HG02798 (cell line): ENCODE measurements at regions not wholly inside any gene's neighbourhood (a gene's known extent, or its start where the extent isn't known, plus 50 kb on each side); places are given as distances from the start of the nearest gene placed in this dataset.

Experiments used
- ATAC-seq: cut with Tn5 transposase; IDR thresholded peaks from one replicate; pipeline ENCODE4 v1.9.1; 2021; ENCODE audit warnings: mild to moderate bottlenecking; ENCODE audit not compliant: unreplicated experiment, poor library complexity

DNA sequence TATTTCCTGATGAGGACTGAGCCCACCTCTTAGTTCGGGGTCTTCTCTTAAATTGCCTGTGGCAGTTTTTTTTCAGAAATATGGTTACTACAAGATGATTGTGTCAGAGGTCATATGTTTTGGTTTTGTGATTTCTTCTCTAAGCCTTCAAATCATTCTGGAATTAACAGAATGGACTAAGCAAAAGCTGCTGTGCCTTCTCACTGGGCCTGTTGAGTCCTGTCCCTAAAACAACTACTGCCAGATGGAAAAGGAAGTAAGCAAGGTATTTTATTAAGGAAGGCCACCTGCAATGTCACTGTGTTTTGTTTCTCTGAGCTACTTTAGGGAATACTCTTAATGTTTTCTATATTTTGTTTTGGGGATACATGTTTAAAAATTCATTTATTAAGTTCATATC, 470.8 kb downstream of the PCDH20 start:
- ATAC-seq = no peak

DNA sequence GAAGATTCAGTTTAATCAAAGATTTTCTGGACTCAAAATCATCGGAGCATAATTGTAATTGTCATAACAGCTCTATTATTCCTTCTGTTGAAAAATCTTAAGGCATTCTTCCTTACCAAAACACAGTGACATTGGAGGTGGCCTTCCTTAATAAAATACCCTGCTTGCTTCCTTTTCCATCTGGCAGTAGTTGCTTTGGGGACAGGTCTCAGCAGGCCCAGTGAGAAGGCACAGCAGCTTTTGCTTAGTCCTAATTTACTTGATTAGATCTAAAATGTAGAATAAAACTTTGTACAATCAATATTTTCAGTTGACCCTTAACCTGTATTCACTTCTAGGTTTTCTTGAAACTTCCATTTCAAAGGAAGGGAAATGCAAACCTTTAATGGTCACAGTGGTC, 471.6 kb downstream of the PCDH20 start:
- ATAC-seq = no peak

DNA sequence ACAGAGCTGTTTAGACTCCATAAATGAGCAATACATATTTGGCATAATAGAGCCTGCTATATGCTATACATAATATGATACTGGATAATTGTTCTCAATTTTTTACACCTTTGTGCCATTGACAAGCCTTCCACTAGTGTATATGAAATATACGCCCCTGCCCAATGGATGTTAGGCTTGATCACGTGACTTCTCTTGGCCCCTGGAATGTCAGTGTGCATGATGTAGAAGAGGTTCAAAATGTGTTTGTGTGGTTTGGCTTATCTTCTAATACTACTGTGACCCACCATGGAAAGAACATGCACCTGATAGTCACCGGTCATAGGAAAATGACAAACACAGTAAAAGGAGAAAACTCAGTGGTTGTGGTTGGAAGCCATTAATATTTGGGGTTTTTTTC, 479.4 kb downstream of the PCDH20 start:
- no peak for ATAC-seq

DNA sequence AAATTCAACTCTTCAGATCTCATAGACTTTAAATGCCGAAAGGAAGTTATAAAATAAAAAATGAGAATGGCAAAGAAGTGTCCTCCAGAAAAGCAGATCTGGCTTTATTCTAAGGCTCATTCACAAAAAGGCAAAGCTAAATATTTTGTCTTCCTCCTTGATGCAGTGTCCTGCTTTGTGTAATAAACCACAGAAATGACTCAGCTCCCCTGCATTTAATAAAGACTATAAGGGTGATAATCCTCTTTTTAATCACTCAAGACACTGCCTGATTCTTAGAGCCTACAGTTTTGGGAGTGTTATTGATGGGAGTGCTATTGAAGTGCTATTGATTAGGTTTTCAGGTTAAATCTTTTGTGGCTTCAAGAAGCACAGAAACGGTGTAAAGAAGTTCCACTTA, 482.0 kb downstream of the PCDH20 start:
- ATAC-seq = no peak

DNA sequence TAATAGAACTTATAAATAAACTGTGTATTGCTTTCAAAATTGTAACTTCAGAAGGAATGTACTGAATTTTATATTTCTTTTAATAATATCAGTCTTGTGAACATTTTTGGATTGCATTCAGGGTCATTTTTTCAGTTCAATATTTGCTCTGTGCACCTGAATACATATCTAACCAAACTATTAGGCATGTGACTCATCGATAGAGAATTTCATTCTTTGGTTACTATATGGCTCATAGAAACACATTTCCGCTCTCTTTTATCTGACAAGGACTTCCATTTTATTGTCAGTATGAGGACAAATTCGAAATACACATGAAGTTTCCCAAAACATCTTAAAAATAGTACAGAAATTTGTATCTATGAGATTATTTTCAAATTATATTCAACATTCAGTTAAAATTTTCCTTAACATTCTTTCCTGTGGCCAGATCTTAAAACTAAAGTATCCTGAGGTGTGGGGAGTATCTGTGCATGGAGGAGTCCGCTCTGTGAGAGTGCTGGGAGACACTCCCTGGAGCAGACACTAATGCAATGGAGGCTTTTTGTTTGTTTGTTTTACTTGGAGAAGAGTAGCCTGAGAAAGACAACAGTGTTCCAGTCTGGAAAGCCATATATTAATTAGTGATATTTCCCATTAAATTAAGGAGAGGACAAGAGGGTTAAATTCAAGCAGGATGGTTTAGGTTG, 483.6 kb downstream of the PCDH20 start:
- no peak for ATAC-seq

DNA sequence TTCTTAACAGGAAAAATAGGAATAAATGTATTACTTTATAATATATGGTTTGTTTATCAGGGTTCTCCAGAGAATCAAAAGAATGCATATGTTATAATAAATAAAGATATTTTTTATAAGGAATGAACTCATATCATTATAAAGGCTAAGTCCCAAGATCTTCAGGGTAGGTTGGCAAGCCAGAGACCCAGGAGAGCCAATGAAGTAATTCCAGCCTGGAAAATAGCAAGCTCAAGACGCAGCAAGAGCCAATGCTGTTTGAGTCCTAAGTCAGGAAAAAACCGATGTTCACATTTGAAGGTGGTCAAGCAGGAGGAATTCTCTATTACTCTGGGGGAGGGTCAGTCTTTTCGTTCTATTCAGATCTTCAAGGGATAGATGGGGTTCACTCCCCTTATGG, 490.0 kb downstream of the PCDH20 start:
- no peak for ATAC-seq

DNA sequence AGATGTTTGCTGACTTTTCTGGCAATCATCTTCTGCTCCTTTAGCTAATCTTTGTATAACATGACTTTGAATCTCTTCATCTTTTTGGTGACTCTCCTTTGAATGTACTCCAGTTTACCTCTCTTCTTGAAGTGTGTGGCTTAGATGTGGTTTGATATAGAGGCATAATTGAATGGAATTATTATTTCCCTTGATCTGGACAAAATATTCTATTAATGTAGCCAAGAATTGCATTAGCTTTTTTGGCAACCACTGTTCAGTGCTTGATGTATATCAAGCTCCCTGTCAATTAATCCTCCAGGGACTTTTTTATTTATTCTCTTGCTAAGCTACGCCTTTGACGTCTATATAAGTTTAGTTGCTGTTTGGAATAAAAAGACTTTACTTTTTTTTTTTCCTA, 490.8 kb downstream of the PCDH20 start:
- ATAC-seq = no peak

DNA sequence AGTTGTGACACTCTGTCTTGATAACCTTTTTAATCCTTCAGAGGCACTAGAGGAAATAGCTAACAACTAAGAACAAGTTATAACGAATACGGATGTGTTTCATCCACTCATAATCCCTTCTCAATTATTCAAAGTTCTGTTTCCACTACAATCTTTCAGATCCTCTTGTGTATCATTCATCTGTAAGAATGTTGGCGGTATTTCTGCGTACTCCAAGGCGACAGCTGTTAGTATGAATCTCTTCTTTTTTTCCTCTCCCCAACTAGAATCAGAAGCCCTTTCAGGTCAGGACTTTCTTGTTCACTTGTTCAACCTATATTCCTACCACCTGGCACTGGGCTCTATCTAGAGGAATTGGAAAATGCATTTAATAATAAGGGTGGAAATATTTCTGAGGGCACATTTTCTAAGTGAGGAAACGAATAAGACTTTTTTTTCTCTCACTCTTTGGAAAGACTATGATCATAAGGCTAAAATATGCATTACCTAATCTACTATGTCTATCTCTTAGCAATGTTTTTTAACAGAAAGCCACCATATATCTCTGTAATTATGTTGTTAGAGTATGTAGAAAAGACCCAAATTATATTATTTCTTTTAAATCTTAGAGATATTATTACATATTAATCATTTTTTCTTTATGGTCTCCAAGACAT, 492.9 kb downstream of the PCDH20 start:
- ATAC-seq = no peak

DNA sequence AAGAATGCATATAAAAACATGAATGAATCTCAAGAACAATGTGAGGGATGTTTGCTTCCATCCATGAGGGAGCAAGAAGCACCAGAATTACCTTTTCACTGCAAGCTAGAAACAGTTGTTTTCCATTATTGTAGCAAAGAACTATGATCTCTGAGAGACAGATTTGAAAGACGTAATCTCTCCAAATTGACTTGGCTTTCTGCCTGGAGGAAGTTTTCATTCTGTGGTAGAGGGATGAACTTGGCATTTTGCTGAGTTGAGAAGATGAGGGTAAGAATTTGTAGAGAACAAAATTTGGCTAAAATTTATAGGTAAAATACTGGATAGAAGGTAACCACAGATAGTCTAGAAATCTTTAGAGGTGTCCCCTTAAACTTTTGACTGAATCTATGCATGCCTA, 496.8 kb downstream of the TDRD3 start:
- no peak for ATAC-seq

DNA sequence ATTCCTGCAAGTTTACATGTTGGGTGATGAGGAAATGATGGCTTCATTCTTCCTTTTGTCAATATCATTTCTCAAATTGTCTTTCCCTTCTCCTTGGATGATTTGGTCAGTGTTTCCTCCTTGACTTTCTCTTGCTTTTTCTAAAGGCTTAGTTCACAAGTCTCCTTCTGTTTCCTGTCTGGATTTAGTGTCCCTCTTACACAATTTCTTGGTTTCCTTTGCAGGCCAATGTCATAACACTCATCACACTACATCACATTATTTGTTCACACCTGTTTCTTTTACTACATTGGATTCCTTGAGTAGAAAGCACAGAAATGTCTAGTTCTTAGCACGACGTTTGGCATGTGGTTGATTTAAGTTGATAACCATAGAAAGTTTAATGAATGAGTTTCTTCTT, 490.7 kb downstream of the TDRD3 start:
- no peak for ATAC-seq

DNA sequence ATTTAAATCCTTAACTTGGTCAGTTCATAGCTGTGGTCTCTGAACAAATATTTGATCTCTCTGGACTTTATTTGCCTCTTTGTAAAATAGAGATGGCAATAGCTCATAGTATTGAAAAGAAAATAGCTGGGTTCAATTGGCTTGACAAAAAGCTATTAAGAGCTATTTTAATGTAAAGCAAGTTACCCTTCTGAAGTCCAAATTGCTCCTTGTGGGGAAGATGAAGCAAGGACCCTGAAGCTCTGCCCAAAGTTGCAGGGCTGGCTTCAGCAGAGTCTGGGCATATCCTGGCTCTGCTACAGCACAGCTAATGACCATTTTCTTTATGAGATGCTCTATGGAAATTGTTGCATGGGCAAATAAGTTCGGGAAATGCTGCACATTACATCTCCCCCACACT, 484.5 kb downstream of the TDRD3 start:
- ATAC-seq = no peak

DNA sequence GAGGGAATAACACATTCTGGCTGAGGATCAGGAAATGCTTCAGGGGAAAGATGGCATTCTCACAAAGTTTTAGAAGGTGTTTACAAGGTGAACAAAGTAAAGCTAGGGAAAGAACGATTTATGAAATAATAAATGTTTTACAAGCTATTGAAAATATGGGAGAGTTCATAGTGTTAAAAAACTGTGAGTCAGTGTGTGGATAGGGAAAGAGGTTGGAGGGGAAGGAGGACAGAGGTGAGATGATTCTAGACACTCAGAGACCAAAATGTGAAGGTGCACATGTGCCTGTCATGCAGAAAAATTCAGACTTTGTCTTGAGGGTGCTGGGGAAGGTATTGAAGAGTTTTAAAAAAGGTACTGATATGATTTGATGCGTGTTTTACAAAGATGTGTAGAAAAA, 476.1 kb downstream of the TDRD3 start:
- no peak for ATAC-seq

DNA sequence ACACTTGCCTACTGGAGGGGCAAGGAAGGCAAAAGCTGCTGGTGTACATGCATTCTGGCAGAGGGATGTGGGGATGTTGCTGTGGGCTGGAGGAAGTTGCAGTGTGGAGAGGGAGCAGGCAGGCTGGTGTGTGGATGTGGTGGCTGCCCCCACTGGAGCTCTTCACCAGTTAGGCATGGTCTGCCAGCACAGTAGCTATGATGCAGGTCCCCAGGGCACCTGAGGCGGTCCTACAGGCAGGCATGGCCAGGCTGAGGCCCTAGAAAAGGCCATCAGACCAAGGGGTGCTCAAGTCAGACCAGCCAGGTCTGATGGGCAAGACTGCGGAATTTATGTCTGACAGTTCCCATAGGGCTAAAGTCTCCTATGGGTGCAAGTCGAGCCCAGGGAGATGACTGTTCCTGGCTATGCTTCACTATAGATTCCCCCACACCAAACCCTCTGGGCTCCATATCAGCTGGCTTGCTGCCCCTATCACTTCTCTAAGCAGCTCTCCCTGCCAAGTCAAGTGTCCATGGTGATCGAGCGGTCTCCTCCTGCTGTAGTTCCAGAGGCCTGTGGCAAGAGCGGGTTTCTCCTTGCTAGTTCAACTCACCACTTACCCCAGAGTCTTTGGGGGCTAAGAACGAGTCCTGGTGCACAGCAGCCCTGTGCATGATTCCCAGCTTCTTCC, 473.1 kb downstream of the TDRD3 start:
- ATAC-seq = no peak

DNA sequence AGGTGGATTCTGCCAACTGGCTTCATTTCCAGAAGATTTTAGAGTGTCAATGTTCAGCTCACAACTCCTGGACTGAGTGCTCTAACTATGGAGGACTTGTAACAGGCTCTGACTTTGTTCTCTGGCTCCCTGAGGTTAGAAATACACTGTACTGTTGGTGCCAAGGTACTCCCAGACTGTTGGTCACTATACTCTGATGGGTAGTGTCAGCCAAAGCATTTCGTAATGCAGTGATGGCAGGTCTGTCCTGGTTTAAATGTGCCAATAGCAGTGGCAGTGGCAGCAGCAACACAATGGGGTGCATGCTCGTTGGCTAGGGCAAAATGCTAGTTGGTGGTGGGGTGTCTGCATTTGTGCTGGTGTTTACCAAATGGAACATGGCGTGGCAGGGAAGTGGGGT, 472.2 kb downstream of the TDRD3 start:
- ATAC-seq = no peak

DNA sequence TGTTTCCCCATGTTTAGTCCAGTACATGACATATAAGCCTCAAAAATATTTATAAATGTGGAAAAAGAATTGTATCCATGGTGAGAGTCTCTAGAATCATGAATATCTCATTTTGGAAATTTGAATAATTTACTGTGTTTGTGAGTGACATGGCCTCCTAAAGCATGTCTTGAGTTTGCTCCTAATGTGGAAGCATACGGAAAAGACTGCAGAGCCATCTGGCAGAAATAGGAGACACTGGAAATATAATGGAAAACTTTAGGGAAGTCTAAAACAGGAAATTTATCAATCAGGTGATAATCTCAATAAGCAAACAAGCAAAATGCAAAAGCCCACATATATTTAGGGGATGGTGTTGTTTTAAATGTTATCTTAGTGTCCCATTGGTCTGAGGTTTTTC, 465.0 kb downstream of the TDRD3 start:
- ATAC-seq = no peak

DNA sequence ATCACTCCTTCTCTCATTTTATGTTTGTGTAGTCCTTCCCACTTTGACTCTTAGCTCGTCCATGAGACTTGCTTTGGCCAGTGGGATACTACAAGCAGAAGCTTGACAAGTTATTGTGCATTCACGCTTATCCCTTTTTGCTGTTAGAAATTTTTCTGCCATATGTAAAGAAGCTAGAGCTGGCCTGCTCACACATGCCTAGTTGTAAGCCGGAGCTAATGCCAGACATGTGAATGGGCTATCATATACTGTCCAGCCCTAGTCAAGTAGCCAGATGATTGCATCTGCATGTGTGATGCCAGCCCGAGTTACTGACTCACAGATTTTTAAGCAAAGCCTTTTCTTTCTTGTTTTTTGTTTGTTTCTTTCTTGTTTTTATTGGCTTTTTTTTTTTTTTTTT, 460.7 kb downstream of the TDRD3 start:
- ATAC-seq = no peak

DNA sequence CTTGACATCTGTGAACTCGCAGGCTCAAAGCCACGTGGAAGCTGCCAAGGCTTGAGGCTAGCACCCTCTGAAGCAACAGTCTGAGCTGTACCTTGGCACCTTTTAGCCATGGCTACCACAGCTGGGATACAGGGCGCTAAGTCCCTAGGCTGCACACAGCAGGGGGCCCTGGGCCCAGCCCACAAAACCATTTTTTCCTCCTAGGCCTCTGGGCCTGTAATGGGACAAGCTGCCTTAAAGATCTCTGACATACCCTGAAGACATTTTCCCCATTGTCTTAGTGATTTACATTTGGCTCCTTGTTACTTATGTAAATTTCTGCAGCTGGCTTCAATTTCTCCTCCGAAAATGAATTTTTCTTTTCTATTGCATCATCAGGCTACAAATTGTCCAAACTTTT, 455.9 kb downstream of the TDRD3 start:
- ATAC-seq = no peak

DNA sequence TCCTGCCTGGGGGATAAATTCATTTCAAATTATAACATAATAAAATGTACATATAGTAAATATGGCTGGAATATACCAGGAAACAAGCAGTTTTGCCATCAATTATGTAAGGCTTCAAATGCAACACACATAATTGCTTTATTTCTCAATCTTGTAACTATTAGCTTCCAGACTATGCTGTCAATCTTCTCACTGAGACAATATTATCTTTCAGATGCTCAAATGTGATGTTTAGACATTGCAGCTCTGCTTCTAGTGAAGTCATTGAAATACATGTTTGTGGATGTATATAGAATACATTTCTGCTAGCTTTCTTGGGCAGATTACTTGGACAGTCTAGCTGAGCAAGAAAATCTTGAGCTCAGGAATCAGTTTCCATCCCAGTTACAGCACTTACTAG, 454.4 kb downstream of the TDRD3 start:
- ATAC-seq = no peak

DNA sequence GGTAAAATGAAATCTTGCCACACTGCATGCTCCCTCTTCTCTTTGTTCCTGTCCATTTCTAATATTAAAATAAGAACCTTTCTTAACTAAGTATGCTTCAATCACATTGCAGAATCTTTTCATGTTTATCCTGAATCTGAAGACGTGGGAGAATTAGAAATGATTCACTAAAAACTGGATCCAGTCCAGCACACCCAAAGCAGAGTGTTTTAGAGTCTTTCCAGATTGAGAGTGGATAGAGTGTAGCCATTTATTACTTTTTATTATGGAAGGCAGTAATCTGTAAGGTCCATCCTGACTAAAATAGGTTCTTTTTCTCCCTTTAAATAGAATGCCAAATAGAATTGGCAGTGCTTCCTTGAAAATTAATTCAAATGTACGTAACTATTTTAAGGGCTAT, 453.5 kb downstream of the TDRD3 start:
- no peak for ATAC-seq

DNA sequence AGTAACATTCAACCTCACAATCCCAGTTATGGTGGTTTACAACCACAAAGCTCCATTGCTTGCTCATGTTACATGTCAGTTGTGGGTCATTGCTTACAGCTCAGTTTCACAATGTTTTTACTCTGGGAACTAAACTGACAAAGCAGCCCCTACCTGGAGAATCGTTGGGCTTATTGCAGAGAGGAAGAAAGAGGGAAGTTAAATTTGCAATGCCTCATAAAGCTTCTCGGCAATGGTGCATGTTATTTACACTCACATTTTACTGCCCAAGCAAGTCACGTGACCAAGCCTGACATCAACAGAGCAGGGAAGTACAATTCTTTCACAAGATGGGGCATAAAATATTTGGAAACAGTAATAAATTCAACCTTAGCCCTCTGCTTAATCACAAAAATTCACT, 441.6 kb downstream of the TDRD3 start:
- no peak for ATAC-seq

DNA sequence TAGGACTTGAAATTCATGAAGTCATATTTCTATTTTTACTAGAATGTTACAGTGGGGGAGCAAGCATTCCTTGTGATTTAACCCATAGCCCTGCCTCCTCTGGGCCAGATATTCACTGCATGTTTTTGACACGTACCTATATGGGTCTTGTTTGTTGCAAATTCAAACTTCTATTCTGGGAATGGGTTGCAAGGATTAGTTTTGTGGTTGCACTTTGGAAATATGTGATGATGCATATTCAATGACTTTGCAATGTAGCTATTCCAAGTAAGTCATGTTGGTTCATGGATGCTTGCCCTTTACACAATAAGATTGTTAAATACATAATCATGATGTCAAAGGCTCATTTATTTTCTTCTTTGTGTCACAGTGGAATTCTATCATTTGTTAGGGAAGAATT, 440.8 kb downstream of the TDRD3 start:
- ATAC-seq = no peak

DNA sequence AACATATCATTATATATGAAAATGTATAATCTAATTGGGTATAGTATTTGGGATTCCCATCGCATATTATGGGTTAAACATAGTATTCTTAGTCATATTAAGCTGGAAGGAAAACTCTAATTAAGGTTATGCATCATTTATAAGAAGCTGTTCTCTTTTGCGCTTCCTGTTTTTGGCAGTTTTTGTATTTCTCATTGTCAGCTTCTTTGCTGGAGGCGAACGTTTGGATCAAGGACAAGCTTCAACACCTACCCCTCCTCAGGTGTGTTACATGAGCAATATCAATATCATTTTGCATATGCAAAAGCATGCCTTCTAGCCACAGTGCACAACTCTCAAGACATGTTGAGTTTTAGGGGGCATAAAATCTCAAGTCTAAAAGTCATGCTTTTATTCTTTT, 439.8 kb downstream of the TDRD3 start:
- ATAC-seq = no peak
